LoVo (cell line): ENCODE measurements at regions not wholly inside any gene's neighbourhood (a gene's known extent, or its start where the extent isn't known, plus 50 kb on each side); places are given as distances from the start of the nearest gene placed in this dataset.
"Not testable (repeated sequence)": the region's sequence is repeated elsewhere in the genome, so short reads cannot be mapped to it uniquely, and the experiment has no call there.

Source experiments
- DNase-seq: peaks from one replicate; pipeline ENCODE4 v3.0.0-alpha.2; 2016; ENCODE audit warnings: low spot score

DNA sequence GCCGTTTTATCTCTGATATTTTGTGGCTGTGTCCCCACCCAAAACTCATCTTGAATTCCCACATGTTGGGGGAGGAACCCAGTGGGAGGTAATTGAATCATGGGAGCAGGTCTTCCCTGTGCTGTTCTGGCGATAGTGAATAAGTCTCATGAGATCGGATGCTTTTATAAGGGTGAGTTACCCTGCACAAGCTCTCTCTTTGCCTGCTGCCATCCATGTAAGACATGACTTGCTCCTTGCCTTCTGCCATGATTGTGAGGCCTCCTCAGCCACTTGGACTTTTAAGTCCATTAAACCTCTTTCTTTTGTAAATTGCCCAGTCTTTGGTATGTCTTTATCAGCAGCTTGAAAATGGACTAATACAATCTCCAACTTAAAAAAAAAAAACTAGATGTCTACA, 502.8 kb downstream of the TFAP2B start:
- DNase-seq = not testable (repeated sequence)

DNA sequence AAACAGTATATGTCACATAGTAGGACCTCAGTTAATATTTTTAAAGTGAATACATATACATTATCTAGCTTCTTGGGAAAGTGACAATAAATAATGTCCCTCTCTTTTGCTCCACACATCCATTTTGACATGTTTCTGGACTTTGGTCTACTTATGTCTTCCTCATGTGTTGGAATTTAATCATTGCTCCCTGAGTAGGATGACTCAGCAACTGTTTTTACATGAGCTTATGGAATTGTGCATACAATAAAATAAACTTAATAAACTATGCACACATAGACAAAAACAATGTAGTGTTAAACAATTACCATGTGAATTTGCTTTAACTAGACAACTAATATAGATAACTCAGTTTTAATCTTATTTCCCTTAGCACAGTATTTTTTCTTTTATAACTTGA, 503.8 kb downstream of the TFAP2B start:
- peak; percentile 44 for DNase-seq

DNA sequence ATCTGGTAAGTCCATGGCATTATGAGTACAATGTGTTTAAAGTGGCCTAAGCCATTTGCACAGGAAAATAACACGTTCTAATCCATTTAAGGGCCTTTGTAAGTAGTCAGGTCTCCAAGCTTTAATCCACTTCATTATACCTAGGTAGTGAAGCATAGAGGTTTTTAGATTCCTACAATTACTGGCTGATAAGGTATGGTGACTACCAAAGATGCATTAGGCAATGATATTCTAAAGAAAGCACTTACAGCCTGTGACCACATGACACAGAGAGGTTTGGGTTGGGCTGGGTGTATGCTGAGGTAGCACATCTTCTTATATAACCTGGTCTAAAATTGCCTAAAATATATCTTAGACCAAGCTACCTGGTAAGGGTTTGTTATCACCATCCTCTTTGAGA, 504.4 kb downstream of the TFAP2B start:
- no peak for DNase-seq

DNA sequence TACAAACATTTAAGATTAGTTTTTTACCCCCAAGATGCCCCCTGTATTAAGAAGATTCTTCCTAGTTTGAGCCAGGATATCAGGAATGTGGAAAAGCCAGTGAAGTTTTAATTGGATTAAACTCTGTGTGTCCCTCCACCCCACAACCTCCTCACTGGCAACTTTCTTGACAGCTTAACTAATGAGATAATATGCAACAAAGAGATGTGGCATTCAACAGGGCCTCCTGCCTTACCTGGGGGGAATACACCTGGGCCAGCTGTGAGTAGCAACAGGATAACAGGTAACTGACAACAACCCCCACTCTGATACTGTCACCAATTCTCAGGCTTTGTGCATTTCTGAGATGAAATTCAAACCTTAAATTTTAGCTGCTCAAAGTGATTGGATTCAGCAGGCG, 512.3 kb downstream of the TFAP2B start:
- DNase-seq = no peak

DNA sequence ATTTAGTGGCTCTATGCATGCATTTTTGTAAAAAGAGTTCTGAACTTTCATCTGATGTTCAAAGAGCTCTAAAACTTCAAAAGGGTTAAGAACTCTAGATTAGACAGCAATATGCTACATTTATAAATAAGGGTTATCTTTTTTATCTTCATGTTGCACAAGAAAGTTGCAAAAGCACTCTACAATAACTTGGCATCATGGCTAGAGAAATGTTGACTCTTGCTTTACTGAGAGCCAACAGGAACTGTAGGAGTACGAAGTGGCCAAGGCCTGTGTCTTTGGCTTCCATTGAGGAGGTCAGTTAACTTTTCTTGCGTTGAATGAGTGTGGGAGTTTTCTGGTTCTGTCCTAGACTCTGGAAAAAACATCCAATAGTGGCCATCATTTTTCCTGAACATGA, 516.9 kb downstream of the TFAP2B start:
- DNase-seq = no peak

DNA sequence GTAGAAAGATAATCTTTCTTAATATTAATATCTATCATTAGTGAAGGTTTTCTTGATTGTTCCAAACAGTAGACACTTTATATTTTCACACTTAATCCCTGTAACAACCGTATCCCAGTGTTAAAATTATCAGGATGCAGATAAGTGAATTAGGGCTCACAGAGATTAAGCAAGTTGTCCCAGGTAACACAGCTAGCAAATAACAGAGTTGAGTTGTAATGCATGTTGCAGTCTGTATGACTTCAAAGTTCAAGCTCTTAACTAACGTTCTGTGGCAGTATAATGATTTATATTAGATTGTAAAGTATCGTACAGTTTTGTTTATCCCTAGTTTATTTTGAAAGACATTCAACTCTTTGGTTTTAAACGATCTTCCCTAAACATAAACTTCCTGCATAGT, 517.5 kb downstream of the TFAP2B start:
- DNase-seq = no peak

DNA sequence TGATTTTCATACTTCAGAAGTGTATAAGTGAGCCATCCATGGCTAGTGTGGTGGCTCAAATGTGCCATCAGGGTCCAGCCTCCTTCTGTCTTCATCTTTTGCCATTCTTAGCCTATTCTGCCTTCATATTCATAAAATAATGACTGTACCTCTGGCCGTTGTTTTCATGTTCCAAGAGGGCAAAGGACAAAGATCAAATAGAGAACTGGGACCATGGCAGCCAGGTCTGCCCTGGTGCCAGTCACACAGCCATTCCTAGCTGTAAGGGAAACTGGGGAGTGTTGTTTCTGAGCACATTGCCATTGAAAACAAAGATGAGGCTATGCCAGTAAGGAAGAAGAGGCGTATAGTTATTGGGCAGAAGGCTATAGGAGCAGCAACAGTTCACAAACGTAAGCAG, 518.6 kb downstream of the TFAP2B start:
- no peak for DNase-seq

DNA sequence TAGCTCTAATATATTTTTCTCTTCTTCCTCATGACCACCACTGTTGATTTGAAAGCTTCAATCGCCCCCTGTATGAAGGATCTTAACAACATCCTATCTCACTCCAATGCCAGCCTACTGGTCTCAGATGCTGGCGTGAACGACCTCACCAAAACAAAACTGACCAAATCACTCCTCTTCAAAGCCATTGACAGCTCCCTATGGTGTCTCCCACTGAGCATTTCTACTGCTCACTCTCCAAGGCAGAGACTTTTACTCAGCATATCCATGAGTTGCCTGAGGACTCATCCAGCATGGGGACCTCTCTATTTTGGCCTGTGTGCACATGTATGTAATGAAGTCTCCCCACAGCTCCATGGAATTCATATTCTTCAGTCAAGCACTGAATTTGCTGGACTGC, 520.4 kb downstream of the TFAP2B start:
- DNase-seq = no peak

DNA sequence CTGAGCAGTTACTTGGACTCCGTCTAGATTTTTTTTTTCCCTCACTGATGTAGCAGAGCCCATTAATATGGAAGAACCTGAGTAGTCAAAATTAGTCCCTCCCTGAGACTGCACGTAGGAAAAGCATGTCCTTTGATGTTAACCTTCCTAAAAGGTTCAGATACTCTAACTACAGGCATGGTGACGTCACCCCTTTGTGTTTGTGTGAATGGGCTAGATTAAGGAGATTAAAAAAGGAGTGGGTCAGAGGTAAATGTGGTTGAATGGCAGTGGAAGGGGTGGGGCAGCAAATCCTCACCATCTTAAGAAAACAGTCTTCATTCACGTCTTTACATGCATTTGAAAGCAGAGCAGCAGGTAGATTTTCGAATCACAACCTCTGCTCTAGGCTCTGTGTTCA, 521.1 kb downstream of the TFAP2B start:
- peak; percentile 28 for DNase-seq

DNA sequence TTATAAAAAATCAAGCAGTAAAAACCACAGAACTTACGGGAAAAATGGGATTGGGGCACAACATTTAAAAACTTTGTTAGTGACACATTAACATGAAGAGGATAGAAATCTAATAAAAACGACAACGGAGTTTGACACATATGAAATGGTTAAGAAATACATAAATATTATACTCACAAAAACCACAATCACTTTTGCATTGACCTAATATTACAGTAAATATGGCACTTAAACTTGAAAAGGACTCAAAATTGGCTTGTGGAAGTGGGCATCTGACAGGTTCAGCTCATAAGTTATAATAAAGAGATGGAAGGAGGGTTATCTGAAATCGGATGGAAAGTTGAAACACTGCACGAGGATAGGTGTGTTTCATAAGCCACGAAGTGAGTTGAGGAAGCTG, 523.7 kb downstream of the TFAP2B start:
- no peak for DNase-seq

DNA sequence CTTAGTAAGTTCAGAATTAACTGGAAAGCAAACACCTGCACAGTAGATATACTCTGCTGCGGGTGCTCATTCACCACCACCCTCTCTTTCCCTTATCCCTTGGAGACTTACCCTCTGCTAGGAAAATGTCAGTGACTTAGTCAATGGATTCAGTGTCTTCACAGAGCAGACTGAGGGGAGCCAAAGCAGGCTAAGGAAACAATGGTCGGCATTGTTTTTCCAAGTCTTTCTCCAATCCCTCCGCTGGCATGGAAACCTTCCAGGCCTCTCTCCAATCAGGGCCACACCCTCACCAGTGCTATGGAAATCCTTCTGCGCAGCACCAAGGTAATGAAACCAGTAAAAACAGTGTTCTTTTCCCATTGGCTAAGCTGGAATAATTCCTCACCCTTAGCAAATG, 531.2 kb downstream of the TFAP2B start:
- DNase-seq = no peak

DNA sequence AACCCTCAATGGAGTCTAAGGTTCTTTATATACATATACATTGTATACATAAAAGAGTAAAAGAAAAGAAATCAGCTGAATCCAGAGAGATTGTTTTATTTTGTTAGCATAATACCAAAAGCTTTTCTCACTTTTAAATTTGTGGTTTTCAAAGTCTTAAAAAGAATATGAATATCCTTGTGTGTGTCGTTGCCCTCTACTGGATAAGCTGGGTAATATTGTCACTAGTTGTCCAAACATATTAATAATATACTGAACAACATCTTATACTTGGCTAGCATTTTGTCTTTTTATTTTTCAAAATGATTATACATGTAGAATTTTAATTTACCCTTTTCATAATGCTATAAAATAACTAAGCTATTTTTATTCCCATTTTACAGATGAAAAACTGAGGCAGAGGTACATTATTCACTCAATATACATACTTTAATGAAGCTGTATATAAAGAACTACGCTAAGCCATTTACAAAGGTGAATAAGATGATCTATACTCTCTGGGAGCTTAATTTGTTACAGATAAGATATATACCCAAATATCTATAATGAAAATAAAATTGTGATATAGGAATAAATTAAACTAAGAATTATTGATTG, 531.7 kb downstream of the TFAP2B start:
- DNase-seq = no peak

DNA sequence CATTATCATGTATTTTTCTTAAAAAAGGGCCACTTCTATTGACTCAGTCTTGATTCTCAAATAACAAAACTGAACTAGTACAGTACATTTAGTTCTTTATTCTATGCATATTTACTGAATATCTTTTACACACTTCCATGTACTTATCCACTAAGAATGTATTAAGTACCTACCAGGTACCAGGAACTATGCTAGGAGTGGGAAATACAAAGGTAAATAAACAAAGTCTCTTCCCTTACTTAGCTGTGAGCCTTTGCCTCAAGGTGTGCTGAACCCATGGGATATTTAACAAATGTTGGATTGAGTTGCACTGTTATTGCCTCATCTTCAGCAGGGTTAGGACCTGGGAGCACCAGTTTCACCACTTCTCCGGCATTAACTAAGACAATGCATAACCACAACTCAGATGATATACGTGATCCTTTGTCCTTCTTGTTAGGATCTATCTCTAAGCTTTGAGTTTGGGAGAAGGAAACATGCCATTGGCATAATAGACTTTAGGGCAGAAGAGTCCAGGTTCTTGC, 533.9 kb downstream of the TFAP2B start:
- no peak for DNase-seq

DNA sequence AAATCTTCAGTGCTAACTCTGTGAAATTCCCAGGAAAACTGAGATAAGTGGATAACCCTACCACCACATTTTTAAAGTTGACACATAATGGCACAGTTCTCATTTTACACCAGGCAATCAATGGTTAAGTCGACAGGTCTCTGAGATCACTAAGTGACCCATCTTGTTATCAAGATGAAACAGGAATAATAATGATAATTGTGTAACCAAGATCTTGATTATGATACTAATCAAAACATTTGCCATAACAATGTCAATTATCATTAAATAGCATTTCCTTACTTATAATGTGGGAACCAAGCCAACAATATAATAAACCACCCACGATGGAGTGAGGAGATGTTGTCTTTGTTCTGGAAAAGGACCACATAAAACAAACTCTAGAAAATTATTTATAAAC, 541.6 kb downstream of the TFAP2B start:
- DNase-seq = no peak

DNA sequence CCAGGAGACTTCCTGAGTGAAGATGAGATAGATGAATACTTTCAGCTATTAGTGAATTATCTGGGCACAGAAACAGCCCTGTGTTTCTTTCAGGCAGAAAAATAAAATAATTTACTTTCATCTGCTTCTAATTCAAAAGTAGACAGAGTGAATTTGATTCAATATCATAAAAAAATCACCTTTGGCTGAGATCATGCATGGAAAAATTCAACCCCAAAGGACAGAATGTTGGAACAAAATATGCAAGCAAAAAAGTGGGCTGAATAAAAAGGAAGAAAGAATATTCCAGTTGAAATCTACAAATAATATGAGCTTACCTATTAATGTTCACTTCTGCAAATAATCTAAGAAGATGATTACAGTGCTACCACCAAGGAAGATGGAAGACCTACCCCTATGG, 546.9 kb downstream of the TFAP2B start:
- no peak for DNase-seq

DNA sequence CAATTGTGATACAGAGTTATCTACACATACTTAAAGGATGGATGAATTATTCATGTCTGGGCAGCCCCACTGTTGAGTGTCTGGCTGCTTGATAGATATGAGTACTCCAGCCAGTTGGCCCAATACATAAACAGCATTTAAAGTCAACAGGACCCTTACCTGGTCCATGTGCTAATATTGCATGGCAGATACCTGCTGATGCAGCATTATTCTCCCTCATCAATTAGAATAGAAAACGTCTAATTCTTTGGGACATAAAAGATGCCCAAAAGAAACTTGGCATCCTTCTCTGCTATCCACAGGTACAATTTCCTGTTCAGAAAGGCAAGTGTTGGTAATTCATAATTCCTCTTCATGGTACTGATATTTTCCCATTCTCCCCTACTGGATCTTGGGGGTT, 550.8 kb downstream of the TFAP2B start:
- no peak for DNase-seq

DNA sequence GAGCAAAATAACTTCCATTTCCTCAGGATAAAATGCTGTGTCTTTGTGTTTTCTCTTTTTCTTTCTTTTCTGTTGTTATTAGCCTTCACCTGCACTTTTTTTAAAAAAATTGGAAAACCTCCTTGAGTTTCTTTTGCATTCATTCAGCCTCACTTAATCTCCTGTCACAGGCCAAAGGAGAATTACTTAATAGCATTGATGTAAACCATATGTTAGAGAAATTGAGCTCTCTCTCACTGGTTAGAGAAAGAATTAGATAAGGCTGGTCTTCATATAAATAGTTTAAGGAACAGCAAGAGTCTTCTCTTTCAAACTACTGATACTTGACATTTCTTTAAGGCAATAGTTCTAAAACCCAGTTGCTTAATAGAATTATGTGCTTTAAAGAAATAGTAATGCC, 564.2 kb downstream of the TFAP2B start:
- no peak for DNase-seq

DNA sequence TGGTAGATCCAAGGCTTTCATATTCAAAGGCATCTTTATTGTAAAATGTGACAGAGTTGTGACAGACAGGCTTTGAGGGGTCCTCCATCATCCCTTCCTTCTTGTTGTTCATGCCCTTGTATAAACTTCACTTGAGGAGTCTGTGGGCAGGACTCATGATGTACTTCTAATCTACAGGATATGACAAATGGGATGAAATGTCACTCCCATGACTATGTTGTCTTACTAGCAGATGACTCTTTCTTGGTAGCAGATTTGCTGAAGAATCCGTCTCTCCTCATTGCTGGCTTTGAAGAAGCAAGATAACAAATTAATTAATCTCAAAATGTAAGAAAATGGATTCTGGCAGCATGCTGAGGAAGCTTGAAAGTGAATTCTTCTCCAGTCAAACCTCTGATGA, 566.1 kb downstream of the TFAP2B start:
- DNase-seq = no peak

DNA sequence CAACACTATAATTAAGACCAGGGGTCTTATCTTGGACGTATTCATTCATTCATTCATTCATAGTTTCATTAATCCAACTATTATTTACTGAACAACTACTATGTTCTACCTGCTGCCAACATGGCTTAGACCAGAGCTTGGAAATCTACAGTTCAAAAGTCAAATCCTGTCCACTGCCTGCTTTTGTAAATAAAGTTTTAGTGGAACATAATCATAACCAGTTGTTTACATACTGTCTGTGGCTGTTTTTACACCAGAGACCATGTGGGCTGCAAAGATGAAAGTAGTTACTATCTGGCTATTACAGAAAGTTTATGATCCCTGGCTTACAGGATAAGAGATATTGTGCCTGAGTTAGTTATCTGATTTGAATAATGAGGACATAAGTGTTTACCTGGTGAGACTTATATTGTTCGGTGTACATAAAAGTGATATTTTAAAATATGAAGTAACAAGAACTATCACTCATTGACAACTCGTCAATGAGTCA, 567.7 kb downstream of the TFAP2B start:
- no peak for DNase-seq

DNA sequence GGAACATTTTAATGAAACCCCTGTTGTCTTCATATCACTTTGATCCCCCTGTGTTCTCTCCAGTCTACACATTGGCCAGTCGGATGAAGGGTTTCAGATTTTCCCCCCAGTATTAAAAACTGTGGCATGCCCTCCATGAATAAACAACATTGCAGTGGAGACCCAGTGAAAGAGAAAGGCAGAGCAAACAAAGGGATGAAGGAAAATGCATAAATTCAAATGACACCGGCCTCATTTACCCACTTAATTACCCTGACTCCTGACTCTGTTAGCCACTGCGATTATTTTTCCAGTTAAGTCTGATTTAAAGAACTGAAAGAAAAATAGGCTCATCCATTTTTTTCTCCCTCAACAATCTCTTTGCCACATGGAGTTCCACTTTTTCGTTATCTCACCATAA, 569.2 kb downstream of the TFAP2B start:
- no peak for DNase-seq

DNA sequence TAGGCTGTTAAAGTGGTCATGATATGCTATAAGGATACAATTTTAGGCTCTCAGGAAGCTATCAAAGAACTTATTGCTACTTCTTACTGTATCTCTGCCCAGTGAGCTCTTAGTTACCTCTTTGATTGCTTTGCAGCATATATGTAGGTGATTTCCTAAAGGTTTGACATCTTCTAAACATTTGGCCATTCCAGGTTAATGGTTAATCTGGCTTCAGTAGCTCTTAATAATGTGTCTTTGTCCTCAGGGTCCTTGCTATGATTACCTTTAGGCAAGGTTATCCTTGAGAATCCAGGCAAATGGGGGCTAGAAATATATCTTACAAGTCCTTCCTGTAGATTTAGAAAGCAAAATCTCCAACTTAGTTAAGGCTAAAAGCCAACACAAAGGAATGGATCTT, 575.4 kb downstream of the TFAP2B start:
- no peak for DNase-seq

DNA sequence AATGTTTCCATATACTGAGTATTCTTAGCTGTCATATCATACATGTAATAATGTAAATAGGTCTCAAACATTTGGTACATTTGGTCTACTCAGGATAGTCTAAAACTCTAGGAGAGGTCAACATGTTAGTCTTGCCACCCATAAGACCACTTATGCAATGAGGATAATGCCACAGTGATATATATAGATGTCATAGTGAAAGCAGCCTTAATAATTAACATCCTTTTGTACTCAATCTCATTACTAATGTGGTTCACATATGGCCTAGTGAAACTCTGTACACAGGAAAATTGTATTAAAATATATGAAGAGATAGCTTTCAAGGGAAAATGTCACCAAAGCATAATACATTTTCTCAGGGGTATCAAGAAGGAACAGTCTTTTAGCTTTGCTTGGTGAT, 577.9 kb downstream of the TFAP2B start:
- no peak for DNase-seq

DNA sequence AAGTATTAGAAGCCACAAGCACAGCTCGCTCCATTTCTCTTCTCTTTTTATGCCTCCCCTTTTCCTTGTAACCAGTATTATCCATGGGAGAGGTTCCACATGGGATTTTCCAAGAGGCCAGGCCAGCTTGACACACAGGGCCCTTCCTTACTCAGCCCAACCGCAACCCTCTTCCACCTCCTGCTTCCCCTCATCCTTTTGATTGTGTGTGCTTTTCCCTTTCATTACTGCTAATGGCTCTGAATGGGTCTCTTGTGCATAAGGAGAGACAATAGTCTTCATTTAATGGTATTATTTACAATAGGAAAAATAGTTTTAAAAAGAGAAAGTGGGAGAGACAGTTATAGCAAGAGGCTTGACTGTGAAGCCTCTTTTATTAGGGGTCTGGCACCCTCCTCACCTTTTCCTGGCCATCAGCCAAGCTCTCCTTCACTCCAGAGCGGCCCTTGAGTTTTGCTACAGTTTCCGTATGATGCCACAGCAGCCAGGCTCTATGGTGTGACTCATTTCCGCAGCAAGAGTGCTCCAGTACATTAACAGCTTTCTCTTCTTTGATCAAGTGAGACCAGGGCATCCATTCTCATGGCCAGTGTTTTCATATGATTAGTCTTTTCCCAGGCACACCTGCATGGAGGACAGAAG, 579.5 kb downstream of the TFAP2B start:
- DNase-seq = peak; percentile 55

DNA sequence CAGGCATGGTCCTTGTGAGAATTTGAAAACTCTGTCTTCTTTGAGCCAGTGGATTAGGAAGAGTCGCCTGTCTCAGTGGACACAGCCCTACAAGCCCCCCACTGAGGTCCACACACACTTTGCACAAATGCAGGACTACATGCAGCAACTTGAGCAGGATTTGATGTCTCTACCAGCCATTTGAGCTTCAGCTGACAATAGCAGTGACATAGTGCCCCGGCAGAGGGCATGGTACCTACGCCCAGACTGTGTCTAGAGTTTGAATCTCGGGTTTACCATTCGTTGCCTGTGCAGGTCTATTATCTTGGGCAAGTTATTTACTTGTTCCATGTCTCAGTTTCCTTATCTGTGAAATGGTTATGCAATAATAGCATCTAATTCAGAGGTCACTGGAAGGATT, 580.1 kb downstream of the TFAP2B start:
- peak; percentile 7 for DNase-seq
